HepG2 (cell line): ENCODE measurements at regions not wholly inside any gene's neighbourhood (a gene's known extent, or its start where the extent isn't known, plus 50 kb on each side); places are given as distances from the start of the nearest gene placed in this dataset.

Source experiments
- ATAC-seq: fragments of 200-7000 bp; cut with Tn5 transposase; 3 replicates; pipeline ENCODE4 v1.9.1; 2020; ENCODE audit warnings: mild to moderate bottlenecking, moderate library complexity
- BruUV-seq: library from RNA; stranded (reverse); fragments of 400-500 nt; replicated peaks from 2 replicates; lab custom pipeline; 2021; lab: Mats Ljungman, UMichigan
- CTCF ChIA-PET: fragments of 300-600 bp; formaldehyde crosslinking; extraction: SDS; loops from one replicate; lab custom pipeline; 2021; ENCODE audit warnings: low total read pairs, inconsistent platforms, low intra/inter-chr PET ratio; lab: Yijun Ruan, JAX
- POLR2A ChIA-PET: fragments of 350-600 bp; sonication (Branson Sonifier 250); formaldehyde crosslinking; loops from one replicate; lab custom pipeline; 2020; ENCODE audit warnings: antibody characterized with exemption, inconsistent platforms; lab: Yijun Ruan, JAX
- DNase-seq: peaks from one replicate; pipeline ENCODE4 v3.0.0-alpha.2; 2015; ENCODE audit warnings: low spot score
- FAIRE-seq: peaks from 3 replicates; lab custom pipeline; 2011; peaks lifted over from hg19 to GRCh38; lab: Jason Lieb, UNC
- H2AFZ ChIP-seq: one replicate; pipeline ENCODE4 v1.6.1; 2011; ENCODE audit warnings: low read length, inconsistent platforms
- H3K27ac ChIP-seq: fragments of 300-600 bp; 3 replicates; pipeline ENCODE4 v1.8.0; 2011; ENCODE audit warnings: mixed run types, mild to moderate bottlenecking, mixed read lengths, low read length, inconsistent platforms; ENCODE audit not compliant: insufficient read depth; ENCODE audit errors: extremely low read length
- H3K27me3 ChIP-seq, 2 experiments: fragments of 200-600 bp in 1 of 2; 2 replicates in 1 of 2; 3 replicates in 1 of 2; pipeline versions ENCODE4 v1.6.0 to v1.8.0; 2011; ENCODE audit warnings: low read length in 2 of 2, mild to moderate bottlenecking in 2 of 2, moderate library complexity in 2 of 2, inconsistent platforms in 1 of 2; ENCODE audit not compliant: insufficient read depth in 2 of 2, control insufficient read depth in 1 of 2
- H3K36me3 ChIP-seq, 2 experiments: fragments of 200-600 bp in 1 of 2; replicated peaks in 1 of 2; 2 replicates in 1 of 2; 3 replicates in 1 of 2; pipeline versions ENCODE4 v1.5.1 to v1.8.0; 2011; ENCODE audit warnings: low read length in 2 of 2, inconsistent platforms in 1 of 2; ENCODE audit not compliant: insufficient read depth in 2 of 2, control insufficient read depth in 1 of 2
- H3K4me1 ChIP-seq: 2 replicates; pipeline ENCODE4 v1.5.1; 2012; ENCODE audit warnings: low read length, inconsistent platforms; ENCODE audit not compliant: insufficient read depth
- H3K4me2 ChIP-seq: 2 replicates; pipeline ENCODE4 v1.6.0; 2011; ENCODE audit warnings: low read depth, low read length, inconsistent platforms
- H3K4me3 ChIP-seq, 3 experiments: fragments of 200-600 bp in 1 of 3; sonication (generic), shearing (Covaris generic) in 1 of 3; replicated peaks in 1 of 3; 2 replicates each; pipeline ENCODE4 v1.5.1; 2011 to 2016; ENCODE audit warnings: low read length in 3 of 3, inconsistent platforms in 2 of 3, low read depth in 2 of 3, mild to moderate bottlenecking in 2 of 3, control low read depth in 1 of 3, mixed read lengths in 1 of 3; ENCODE audit not compliant: insufficient read depth in 1 of 3
- H3K79me2 ChIP-seq: one replicate; pipeline ENCODE4 v1.6.1; 2011; ENCODE audit warnings: low read length, inconsistent platforms; ENCODE audit not compliant: insufficient read depth
- H3K9ac ChIP-seq: 2 replicates; pipeline ENCODE4 v1.6.0; 2011; ENCODE audit warnings: mild to moderate bottlenecking, low read depth, low read length, inconsistent platforms; ENCODE audit not compliant: insufficient read depth
- H3K9me3 ChIP-seq: 2 replicates; pipeline ENCODE4 v1.5.1; 2012; ENCODE audit warnings: mild to moderate bottlenecking, low read length
- H4K20me1 ChIP-seq: 2 replicates; pipeline ENCODE4 v1.6.0; 2011; ENCODE audit warnings: inconsistent platforms, mild to moderate bottlenecking, low read length, moderate library complexity; ENCODE audit not compliant: insufficient read depth
- JUN ChIP-seq: sonication (generic); formaldehyde crosslinking; IDR thresholded peaks from 2 replicates; pipeline ENCODE4 v1.4.0; 2020; ENCODE audit warnings: mild to moderate bottlenecking, missing genetic modification reagents
- ZKSCAN1 ChIP-seq: fragments of 150-350 bp; IDR thresholded peaks from 2 replicates; pipeline ENCODE4 v1.6.1; 2014; ENCODE audit warnings: low read length
- WGBS: methylation state at CpG from one replicate; pipeline ENCODE4 v1.1.6; 2017; ENCODE audit warnings: low lambda C conversion rate; 5-methylcytosine and 5-hydroxymethylcytosine counted together
- in situ Hi-C: cut with HindIII; loops from 2 replicates; pipeline ENCODE4 v1.10.0; 2017; ENCODE audit warnings: low pct_unique_long_range_greater_than_20kb; ENCODE audit not compliant: extremely low pct_ligation_motif_present
- intact Hi-C: fragments of 100-400 bp; cut with micrococcal nuclease; formaldehyde crosslinking; loops from one replicate; pipeline ENCODE4 v1.10.0; 2022; ENCODE audit not compliant: unreplicated experiment
- TF ChIP-seq, protein P1 (sequence below): sonication (generic); formaldehyde crosslinking; IDR thresholded peaks from 2 replicates; pipeline ENCODE4 v1.5.0; 2020; ENCODE audit warnings: mild to moderate bottlenecking, missing genetic modification reagents

DNA sequence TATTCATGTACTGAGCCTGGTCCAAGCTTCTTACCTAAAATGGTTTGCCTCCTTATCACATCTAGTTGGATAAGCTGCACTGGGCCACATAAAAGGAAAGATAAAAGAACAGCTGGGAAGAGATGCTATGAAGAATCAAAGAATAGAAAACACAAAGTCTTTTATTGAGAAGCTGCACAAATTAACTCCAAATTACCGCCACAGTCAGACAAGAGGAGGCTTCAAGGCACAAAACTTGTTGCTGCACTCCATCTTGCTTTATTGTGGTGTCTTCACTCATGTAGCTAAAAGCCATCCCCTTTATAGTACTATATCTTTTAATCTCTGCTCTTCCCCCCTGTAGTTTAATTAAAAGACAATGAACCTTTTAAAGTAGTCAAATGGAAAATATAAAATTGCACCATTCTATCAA lies 330.6 kb upstream of the PMFBP1 start:
- POLR2A ChIA-PET = no interaction called here
- WGBS = 80% methylated on average over 1 of the region's 1 CpG
- FAIRE-seq (no peak), DNase-seq (no peak), ATAC-seq (no peak)
- 0 out of 5 replicates have a peak, but pooled peaks cover 0 to 3% of the 10 kb centered on the region in 2 experiments for H3K36me3 ChIP-seq
- intact Hi-C loops (loop anchor here (1.0 to 5.0 kb wide), 5 partner anchors 102 to 695 kb away; no protein-coding TSS in a partner anchor), in situ Hi-C loops (loop anchor here (25.0 kb wide), 2 partner anchors 335 to 685 kb away; no protein-coding TSS in a partner anchor)
- H3K27ac ChIP-seq = no peak overlapping the region
- no peak overlapping the region for H3K4me3 ChIP-seq
- H3K4me2 ChIP-seq = no peak overlapping the region
- no peak overlapping the region for H2AFZ ChIP-seq
- H3K79me2 ChIP-seq = no peaks in the 10 kb centered on the region
- no peaks in the 10 kb centered on the region for H4K20me1 ChIP-seq
- TF ChIP-seq, protein P1, sequence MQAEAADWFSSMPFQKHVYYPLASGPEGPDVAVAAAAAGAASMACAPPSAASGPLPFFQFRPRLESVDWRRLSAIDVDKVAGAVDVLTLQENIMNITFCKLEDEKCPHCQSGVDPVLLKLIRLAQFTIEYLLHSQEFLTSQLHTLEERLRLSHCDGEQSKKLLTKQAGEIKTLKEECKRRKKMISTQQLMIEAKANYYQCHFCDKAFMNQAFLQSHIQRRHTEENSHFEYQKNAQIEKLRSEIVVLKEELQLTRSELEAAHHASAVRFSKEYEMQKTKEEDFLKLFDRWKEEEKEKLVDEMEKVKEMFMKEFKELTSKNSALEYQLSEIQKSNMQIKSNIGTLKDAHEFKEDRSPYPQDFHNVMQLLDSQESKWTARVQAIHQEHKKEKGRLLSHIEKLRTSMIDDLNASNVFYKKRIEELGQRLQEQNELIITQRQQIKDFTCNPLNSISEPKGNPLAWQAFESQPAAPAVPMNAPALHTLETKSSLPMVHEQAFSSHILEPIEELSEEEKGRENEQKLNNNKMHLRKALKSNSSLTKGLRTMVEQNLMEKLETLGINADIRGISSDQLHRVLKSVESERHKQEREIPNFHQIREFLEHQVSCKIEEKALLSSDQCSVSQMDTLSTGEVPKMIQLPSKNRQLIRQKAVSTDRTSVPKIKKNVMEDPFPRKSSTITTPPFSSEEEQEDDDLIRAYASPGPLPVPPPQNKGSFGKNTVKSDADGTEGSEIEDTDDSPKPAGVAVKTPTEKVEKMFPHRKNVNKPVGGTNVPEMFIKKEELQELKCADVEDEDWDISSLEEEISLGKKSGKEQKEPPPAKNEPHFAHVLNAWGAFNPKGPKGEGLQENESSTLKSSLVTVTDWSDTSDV (CRISPR knock-in tag) = no peak
- TF ChIP-seq ZKSCAN1 (no peak), JUN (CRISPR knock-in tag) (no peak)
- no peak overlapping the region for H3K9ac ChIP-seq
- no peaks in the 10 kb centered on the region for H3K27me3 ChIP-seq
- BruUV-seq = no TSS peak
- H3K9me3 ChIP-seq = no peaks in the 10 kb centered on the region
- CTCF ChIA-PET = interaction anchor here (1.1 to 2.0 kb wide), 2 partner anchors 343 to 694 kb away, joined by 3 to 11 read pairs; no protein-coding TSS in a partner anchor
- no peaks in the 10 kb centered on the region for H3K4me1 ChIP-seq
